ENCODE measurements at regions not wholly inside any gene's neighbourhood (a gene's known extent, or its start where the extent isn't known, plus 50 kb on each side); places are given as distances from the start of the nearest gene placed in this dataset.
A peak's percentile ranks its signal among the peaks of the same experiment; 100 is the strongest.
"Not testable (repeated sequence)": the region's sequence is repeated elsewhere in the genome, so short reads cannot be mapped to it uniquely, and the experiment has no call there.

DNA sequence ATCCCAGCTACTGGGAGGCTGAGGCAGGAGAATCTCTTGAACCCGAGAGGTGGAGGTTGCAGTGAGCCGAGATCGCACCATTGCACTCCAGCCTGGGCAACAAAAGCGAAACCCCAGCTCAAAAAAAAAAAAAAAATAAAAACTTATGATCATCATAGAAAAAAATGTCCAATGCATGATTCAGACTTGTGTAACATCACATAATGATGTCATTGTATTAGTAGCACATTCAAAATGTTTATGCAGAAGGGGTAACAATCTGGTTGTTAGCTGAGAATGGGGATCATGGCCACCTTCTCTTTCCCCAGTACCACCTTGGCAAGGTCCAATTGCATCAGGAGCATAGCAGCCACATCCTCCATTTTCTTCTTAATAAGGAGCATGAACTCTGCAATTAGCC is 137.6 kb upstream of the MARCKS start:
- TF ChIP-seq, protein P1, sequence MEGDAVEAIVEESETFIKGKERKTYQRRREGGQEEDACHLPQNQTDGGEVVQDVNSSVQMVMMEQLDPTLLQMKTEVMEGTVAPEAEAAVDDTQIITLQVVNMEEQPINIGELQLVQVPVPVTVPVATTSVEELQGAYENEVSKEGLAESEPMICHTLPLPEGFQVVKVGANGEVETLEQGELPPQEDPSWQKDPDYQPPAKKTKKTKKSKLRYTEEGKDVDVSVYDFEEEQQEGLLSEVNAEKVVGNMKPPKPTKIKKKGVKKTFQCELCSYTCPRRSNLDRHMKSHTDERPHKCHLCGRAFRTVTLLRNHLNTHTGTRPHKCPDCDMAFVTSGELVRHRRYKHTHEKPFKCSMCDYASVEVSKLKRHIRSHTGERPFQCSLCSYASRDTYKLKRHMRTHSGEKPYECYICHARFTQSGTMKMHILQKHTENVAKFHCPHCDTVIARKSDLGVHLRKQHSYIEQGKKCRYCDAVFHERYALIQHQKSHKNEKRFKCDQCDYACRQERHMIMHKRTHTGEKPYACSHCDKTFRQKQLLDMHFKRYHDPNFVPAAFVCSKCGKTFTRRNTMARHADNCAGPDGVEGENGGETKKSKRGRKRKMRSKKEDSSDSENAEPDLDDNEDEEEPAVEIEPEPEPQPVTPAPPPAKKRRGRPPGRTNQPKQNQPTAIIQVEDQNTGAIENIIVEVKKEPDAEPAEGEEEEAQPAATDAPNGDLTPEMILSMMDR (conservative IDR thresholded peaks at IDR 0.05; ENCODE audit: low read depth, low read length): no peak
- no peak for DNase-seq (ENCODE audit: low read depth)
- H3K4me3 ChIP-seq (ENCODE audit: low read depth, low read length): no peak overlapping the region

DNA sequence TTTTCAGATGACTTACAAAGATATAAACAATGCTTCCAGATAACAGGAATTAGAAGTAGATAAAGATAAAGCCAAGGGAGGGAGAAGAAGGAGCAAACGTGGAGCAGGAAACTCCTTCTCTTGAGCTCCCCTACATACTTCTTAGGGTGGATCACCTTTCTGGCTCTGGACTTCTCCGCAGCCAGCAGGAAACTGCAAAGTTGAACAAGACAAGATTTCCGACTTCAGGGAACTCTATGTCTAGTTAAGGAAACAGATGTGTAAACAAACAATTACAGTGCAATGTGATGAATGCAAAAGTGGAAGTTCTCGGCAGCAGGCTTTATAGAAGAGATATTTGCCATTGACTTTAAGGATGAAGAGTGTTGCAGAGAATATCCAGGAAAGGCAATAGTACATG is 134.0 kb upstream of the MARCKS start:
- no peak overlapping the region for H3K4me3 ChIP-seq (ENCODE audit: low read depth, low read length)
- DNase-seq (ENCODE audit: low read depth): no peak
- TF ChIP-seq, protein P1 (conservative IDR thresholded peaks at IDR 0.05; ENCODE audit: low read depth, low read length): no peak

DNA sequence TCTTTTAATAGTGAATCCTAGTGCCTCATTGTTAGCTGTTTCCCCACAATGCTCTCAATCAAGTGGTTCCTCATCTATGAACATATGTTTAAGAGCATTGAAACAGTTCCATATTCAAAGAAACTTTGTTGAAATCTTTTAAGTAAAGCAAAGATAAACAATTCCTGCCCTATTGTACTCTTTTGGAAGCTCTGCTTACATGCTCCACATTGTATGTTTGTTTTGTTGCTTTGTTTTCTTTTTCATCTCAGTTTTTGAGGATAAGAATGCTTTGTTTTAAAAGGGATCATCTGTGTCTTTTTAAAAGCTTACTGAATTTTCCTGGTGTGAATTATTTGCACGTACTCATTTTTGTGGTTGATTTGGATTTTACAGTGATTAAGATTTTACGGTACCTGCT is 132.2 kb upstream of the MARCKS start:
- H3K4me3 ChIP-seq (ENCODE audit: low read depth, low read length); DNase-seq (ENCODE audit: low read depth): not testable (repeated sequence)

DNA sequence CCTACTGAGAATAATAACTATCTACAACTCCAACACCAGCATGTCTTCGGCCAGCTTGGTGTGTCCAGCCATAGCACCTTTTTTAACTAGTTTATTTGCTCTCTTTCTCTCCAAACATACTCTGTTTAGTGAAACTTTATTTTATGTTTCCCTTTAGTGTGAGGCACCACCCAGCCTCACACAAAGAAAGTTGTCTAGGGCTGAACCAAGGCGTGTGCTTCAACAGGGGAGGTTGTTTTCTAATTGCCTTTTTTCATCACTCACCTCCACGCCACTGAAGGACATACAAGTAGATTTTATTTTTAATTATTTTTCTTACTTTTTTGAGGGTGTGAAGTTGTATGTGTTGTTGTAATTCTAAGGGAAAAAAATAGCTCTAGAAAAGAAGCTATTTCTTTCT is 125.6 kb upstream of the MARCKS start:
- no peak for DNase-seq (ENCODE audit: low read depth)

DNA sequence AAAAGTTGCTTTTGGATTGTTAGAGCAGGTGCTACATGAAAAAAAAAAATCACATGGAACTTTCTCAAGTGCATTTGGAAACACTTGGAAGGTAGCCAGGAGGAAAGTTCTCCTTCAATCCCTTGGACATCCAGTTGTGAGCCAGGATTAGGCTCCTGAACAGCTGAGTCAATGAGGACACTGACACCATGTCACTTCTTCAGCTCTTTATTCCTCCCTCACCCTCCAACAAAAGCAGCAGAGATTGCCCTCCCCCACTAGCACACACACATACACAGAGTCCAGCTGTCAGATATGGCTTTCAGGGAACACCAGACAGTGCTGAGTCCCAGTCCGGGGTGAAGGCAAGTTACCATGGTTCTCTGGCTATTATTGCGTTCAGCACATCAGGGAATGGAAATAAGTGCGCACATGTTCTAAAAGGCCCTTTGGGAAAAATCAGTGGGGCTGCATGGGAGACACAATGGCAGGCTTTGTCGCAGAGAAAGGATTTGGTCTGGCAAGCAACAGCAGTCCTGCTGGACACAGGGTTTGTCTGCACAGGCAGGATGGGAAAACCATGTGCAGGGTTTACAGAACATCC is 124.7 kb upstream of the MARCKS start:
- no peak for DNase-seq (ENCODE audit: low read depth)
- no peak overlapping the region for H3K4me3 ChIP-seq (ENCODE audit: low read depth, low read length)
- TF ChIP-seq, protein P1 (conservative IDR thresholded peaks at IDR 0.05; ENCODE audit: low read depth, low read length): peak; percentile 14

More for the DNA sequence above, 125.6 kb upstream of the MARCKS start:
- no peak overlapping the region for H3K4me3 ChIP-seq (ENCODE audit: low read depth, low read length)
- TF ChIP-seq, protein P1 (conservative IDR thresholded peaks at IDR 0.05; ENCODE audit: low read depth, low read length): no peak

DNA sequence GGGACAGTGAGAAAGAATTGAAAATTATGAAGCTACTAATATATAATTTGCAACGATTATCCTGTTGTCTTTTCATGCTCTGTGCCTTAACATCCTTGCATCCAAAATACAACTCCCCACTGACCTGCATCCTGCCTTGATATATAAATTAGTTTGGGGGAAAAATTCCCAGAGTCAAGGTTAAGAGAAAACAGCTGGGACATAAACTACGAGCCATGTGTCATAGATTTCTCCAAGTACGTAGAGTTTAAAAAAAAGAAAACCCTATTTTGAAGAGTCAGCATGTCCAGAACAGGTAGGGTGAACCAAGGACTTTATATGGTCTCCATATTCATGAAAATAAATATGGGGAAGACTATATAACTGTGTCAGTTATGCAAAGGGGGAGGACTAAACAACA is 123.8 kb upstream of the MARCKS start:
- TF ChIP-seq, protein P1 (conservative IDR thresholded peaks at IDR 0.05; ENCODE audit: low read depth, low read length): no peak
- no peak overlapping the region for H3K4me3 ChIP-seq (ENCODE audit: low read depth, low read length)
- no peak for DNase-seq (ENCODE audit: low read depth)

DNA sequence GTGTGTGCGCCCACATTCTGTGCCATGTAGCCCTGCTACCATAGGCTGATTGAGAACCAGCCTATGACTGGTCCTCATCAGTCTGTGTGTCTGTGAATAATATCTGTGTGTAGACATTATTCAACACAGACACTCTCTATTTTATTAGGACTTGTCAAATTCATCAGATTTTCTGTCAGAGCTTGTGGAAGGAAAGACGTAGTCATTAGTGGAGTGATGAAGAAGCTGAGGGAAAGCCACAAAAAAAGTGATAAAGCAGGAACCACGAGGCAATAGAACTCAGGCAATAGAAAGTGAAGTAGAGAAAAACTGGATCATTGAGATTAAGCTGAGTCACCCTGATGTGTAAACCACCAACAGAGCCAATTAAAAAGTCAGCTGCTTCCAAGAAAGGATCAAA is 122.2 kb upstream of the MARCKS start:
- TF ChIP-seq, protein P1 (conservative IDR thresholded peaks at IDR 0.05; ENCODE audit: low read depth, low read length): no peak
- no peak for DNase-seq (ENCODE audit: low read depth)
- H3K4me3 ChIP-seq (ENCODE audit: low read depth, low read length): no peak overlapping the region
